Suprapubic skin (tissue), 4 donors: ENCODE measurements at regions not wholly inside any gene's neighbourhood (a gene's known extent, or its start where the extent isn't known, plus 50 kb on each side); places are given as distances from the start of the nearest gene placed in this dataset.

Source experiments
- DNase-seq, 2 donors: peaks; one replicate each; pipeline ENCODE4 v3.0.0-alpha.2; 2019; ENCODE audit warnings: low spot score in 2 of 2
- H3K27ac ChIP-seq: fragments of 200-600 bp; sonication (generic); one replicate; pipeline ENCODE4 v1.5.1; 2019
- H3K27me3 ChIP-seq: fragments of 200-600 bp; sonication (generic); one replicate; pipeline ENCODE4 v1.5.1; 2019
- H3K36me3 ChIP-seq: fragments of 200-600 bp; sonication (generic); one replicate; pipeline ENCODE4 v1.5.1; 2019
- H3K4me1 ChIP-seq: fragments of 200-600 bp; sonication (generic); one replicate; pipeline ENCODE4 v1.5.1; 2019
- H3K4me3 ChIP-seq: fragments of 200-600 bp; sonication (generic); one replicate; pipeline ENCODE4 v1.5.1; 2019; ENCODE audit warnings: mild to moderate bottlenecking
- H3K9me3 ChIP-seq: fragments of 200-600 bp; sonication (generic); one replicate; pipeline ENCODE4 v1.5.1; 2019
- CTCF ChIP-seq, 2 donors: fragments of 200-600 bp in 1 of 2; fragments of 450-650 bp in 1 of 2; sonication (generic) in 1 of 2; IDR thresholded peaks; one replicate each; pipeline ENCODE4 v1.5.1; 2016 to 2019; ENCODE audit warnings: antibody characterized with exemption in 2 of 2, mild to moderate bottlenecking in 1 of 2, moderate library complexity in 1 of 2
- EP300 ChIP-seq: sonication (generic); formaldehyde crosslinking; IDR thresholded peaks from one replicate; pipeline ENCODE4 v1.6.1; 2017; ENCODE audit warnings: antibody characterized with exemption
- POLR2A ChIP-seq, 2 donors: fragments of 450-650 bp; IDR thresholded peaks; one replicate each; pipeline ENCODE4 v1.6.1; 2017; ENCODE audit warnings: antibody characterized with exemption in 2 of 2, mild to moderate bottlenecking in 2 of 2, moderate library complexity in 2 of 2
- POLR2AphosphoS5 ChIP-seq, 3 donors: sonication (generic); formaldehyde crosslinking; IDR thresholded peaks; one replicate each; pipeline ENCODE4 v1.6.1; 2017; ENCODE audit warnings: antibody characterized with exemption in 3 of 3
- WGBS: methylation state at CpG from one replicate; pipeline ENCODE4 v1.1.5; 2018; 5-methylcytosine and 5-hydroxymethylcytosine counted together

- Histone ChIP-seq H3K27me3 (no peaks in the 10 kb centered on the region), H3K4me1 (no peaks in the 10 kb centered on the region), H3K36me3 (no peaks in the 10 kb centered on the region), H3K27ac (no peak overlapping the region), H3K4me3 (no peak overlapping the region), H3K9me3 (no peaks in the 10 kb centered on the region)
- WGBS, result 76% methylated on average over 6 of the region's 6 CpGs
- no peak for DNase-seq
- TF ChIP-seq EP300 (no peak), POLR2A (IDR thresholded peaks at IDR 0.05) (no peak), CTCF (IDR thresholded peaks at IDR 0.05) (no peak), POLR2AphosphoS5 (IDR thresholded peaks at IDR 0.05) (no peak)
Measured at GRCh38 chr3:11903447-11903846, 56.8 kb upstream of the TAMM41 start.

- Histone ChIP-seq H3K27ac (no peak overlapping the region), H3K36me3 (no peaks in the 10 kb centered on the region), H3K4me1 (no peaks in the 10 kb centered on the region), H3K4me3 (no peak overlapping the region), H3K27me3 (no peaks in the 10 kb centered on the region), H3K9me3 (no peaks in the 10 kb centered on the region)
- DNase-seq, result no peak
- WGBS, result 69% methylated on average over 4 of the region's 4 CpGs
- TF ChIP-seq POLR2AphosphoS5 (IDR thresholded peaks at IDR 0.05) (no peak), EP300 (no peak), POLR2A (IDR thresholded peaks at IDR 0.05) (no peak), CTCF (IDR thresholded peaks at IDR 0.05) (no peak)
Measured at GRCh38 chr3:11904157-11904556, 57.5 kb upstream of the TAMM41 start.

GRCh38 chr3:11906407-11906806 lies 59.7 kb upstream of the TAMM41 start:
- H3K4me3 ChIP-seq, result no peak overlapping the region
- WGBS, result 83% methylated on average over 8 of the region's 8 CpGs
- H3K27ac ChIP-seq, result no peak overlapping the region
- H3K4me1 ChIP-seq, result no peaks in the 10 kb centered on the region
- no peaks in the 10 kb centered on the region for H3K27me3 ChIP-seq
- TF ChIP-seq EP300 (no peak), POLR2A (IDR thresholded peaks at IDR 0.05) (no peak), POLR2AphosphoS5 (IDR thresholded peaks at IDR 0.05) (no peak), CTCF (IDR thresholded peaks at IDR 0.05) (no peak)
- H3K9me3 ChIP-seq, result no peaks in the 10 kb centered on the region
- DNase-seq, result no peak
- H3K36me3 ChIP-seq, result no peaks in the 10 kb centered on the region

GRCh38 chr3:11907667-11908660 lies 61.3 kb upstream of the TAMM41 start:
- DNase-seq, result no peak
- no peaks in the 10 kb centered on the region for H3K27me3 ChIP-seq
- no peaks in the 10 kb centered on the region for H3K9me3 ChIP-seq
- WGBS, result 56% methylated on average over 13 of the region's 14 CpGs
- H3K4me1 ChIP-seq, result no peaks in the 10 kb centered on the region
- no peak overlapping the region for H3K4me3 ChIP-seq
- no peak overlapping the region for H3K27ac ChIP-seq
- TF ChIP-seq POLR2AphosphoS5 (IDR thresholded peaks at IDR 0.05) (no peak), EP300 (no peak), CTCF (IDR thresholded peaks at IDR 0.05) (no peak), POLR2A (IDR thresholded peaks at IDR 0.05) (no peak)
- H3K36me3 ChIP-seq, result no peaks in the 10 kb centered on the region

DNA sequence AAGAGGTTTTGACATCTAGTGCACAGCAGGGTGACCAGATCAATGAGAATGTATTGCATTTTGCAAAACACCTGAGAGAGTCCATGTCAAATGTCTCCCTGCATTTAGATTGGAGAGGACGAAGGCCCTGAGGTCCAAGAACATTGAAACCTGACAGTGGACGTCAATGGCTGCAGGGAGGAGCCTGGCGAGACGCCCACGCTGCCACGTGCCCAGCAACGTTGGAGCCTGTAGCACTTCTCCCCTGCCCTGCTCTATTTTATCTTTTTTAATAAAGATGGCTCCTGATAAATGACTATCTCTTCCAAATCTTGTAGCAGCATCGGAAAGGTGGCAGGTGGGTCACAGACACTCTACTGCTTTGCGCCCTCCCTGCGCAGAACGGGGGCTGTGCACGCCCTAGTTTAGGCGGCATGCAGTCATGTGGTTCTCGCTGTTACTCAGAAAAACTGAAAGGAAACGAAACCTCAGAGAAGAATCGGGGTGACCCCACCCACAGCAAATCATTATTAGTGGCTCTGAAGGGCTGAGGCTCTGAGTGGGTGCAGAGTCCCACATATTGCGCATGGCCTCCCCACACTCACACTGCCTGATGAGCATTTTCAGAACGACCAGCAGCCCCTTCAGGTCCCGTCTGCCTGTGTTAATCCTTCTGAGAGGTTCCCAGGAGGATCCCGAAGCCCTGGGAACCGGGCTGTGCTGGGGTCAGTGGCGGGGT lies 62.5 kb upstream of the TAMM41 start:
- no peaks in the 10 kb centered on the region for H3K4me1 ChIP-seq
- no peak for TF ChIP-seq EP300
- TF ChIP-seq POLR2A (IDR thresholded peaks at IDR 0.05), result no peak
- TF ChIP-seq POLR2AphosphoS5 (IDR thresholded peaks at IDR 0.05), result no peak
- no peak for TF ChIP-seq CTCF (IDR thresholded peaks at IDR 0.05)
- DNase-seq, result no peak
- no peaks in the 10 kb centered on the region for H3K27me3 ChIP-seq
- no peaks in the 10 kb centered on the region for H3K36me3 ChIP-seq
- 74% methylated on average over 16 of the region's 22 CpGs for WGBS
- H3K27ac ChIP-seq, result no peak overlapping the region
- no peaks in the 10 kb centered on the region for H3K9me3 ChIP-seq
- no peak overlapping the region for H3K4me3 ChIP-seq
